MM.1S (cell line): ENCODE measurements at regions not wholly inside any gene's neighbourhood (a gene's known extent, or its start where the extent isn't known, plus 50 kb on each side); places are given as distances from the start of the nearest gene placed in this dataset.

Experiments
- DNase-seq: peaks from one replicate; pipeline ENCODE4 v3.0.0-alpha.2; 2015
- H2AFZ ChIP-seq: fragments of 300-600 bp; sonication (generic); 2 replicates; pipeline ENCODE4 v1.6.0; 2016; ENCODE audit warnings: antibody characterized with exemption, low read length
- H3F3A ChIP-seq: fragments of 300-600 bp; sonication (generic); 2 replicates; pipeline ENCODE4 v1.6.1; 2016; ENCODE audit warnings: mild to moderate bottlenecking, antibody characterized with exemption, low read length, moderate library complexity, mixed read lengths; ENCODE audit not compliant: insufficient read depth
- H3K27ac ChIP-seq: fragments of 300-600 bp; sonication (generic); 2 replicates; pipeline ENCODE4 v1.5.1; 2016; ENCODE audit warnings: mild to moderate bottlenecking, low read length
- H3K27me3 ChIP-seq: fragments of 300-600 bp; sonication (generic); replicated peaks from 2 replicates; pipeline ENCODE4 v1.6.0; 2016; ENCODE audit warnings: low read length; ENCODE audit not compliant: insufficient read depth
- H3K36me3 ChIP-seq: fragments of 300-600 bp; sonication (generic); replicated peaks from 2 replicates; pipeline ENCODE4 v1.6.1; 2016; ENCODE audit warnings: mild to moderate bottlenecking, low read length, mixed read lengths; ENCODE audit not compliant: insufficient read depth
- H3K4me1 ChIP-seq: fragments of 300-600 bp; sonication (generic); 2 replicates; pipeline ENCODE4 v1.6.1; 2016; ENCODE audit warnings: low read length, mixed read lengths
- H3K4me2 ChIP-seq: fragments of 300-600 bp; sonication (generic); 2 replicates; pipeline ENCODE4 v1.6.0; 2016; ENCODE audit warnings: low read depth, low read length
- H3K4me3 ChIP-seq: fragments of 300-600 bp; sonication (generic); 2 replicates; pipeline ENCODE4 v1.5.1; 2016; ENCODE audit warnings: low read length, mixed read lengths
- H3K79me2 ChIP-seq: fragments of 300-600 bp; sonication (generic); 2 replicates; pipeline ENCODE4 v1.6.1; 2016; ENCODE audit warnings: mixed run types, low read length, mixed read lengths
- H3K9ac ChIP-seq: fragments of 300-600 bp; sonication (generic); 2 replicates; pipeline ENCODE4 v1.6.1; 2016; ENCODE audit warnings: low read length, mixed read lengths
- H3K9me2 ChIP-seq: fragments of 300-600 bp; sonication (generic); replicated peaks from 2 replicates; pipeline ENCODE4 v1.6.1; 2016; ENCODE audit warnings: mild to moderate bottlenecking, low read length, mixed read lengths; ENCODE audit not compliant: insufficient read depth
- H3K9me3 ChIP-seq: fragments of 300-600 bp; sonication (generic); replicated peaks from 2 replicates; pipeline ENCODE4 v1.6.1; 2016; ENCODE audit warnings: mild to moderate bottlenecking, low read length, mixed read lengths; ENCODE audit not compliant: insufficient read depth
- H4K20me1 ChIP-seq: fragments of 300-600 bp; sonication (generic); 2 replicates; pipeline ENCODE4 v1.6.1; 2016; ENCODE audit warnings: mild to moderate bottlenecking, low read length, moderate library complexity, mixed read lengths; ENCODE audit not compliant: insufficient read depth
- EZH2 ChIP-seq: fragments of 300-600 bp; sonication (generic); optimal IDR thresholded peaks from 2 replicates; pipeline ENCODE3; 2017; ENCODE audit warnings: low read depth, mild to moderate bottlenecking, antibody characterized with exemption, low read length, mixed read lengths
- EZH2phosphoT487 ChIP-seq: fragments of 300-600 bp; sonication (generic); IDR thresholded peaks from 2 replicates; pipeline ENCODE4 v1.6.1; 2018; ENCODE audit warnings: antibody characterized with exemption, low read length
- TF ChIP-seq, protein P1 (sequence below): fragments of 300-600 bp; sonication (generic); IDR thresholded peaks from 2 replicates; pipeline ENCODE4 v1.5.1; 2016; ENCODE audit warnings: antibody characterized with exemption, low read length, mixed read lengths

GRCh38 chr1:60857851-60858250 is 224.5 kb upstream of the NFIA start:
- no peaks in the 10 kb centered on the region for H3K27me3 ChIP-seq
- no peak overlapping the region for H3K9ac ChIP-seq
- H2AFZ ChIP-seq: no peak overlapping the region
- H3F3A ChIP-seq: no peaks in the 10 kb centered on the region
- H3K4me2 ChIP-seq: no peak overlapping the region
- H3K4me1 ChIP-seq: no peaks in the 10 kb centered on the region
- H3K36me3 ChIP-seq: no peaks in the 10 kb centered on the region
- no peak for DNase-seq
- H3K4me3 ChIP-seq: no peak overlapping the region
- H3K27ac ChIP-seq: no peak overlapping the region
- no peaks in the 10 kb centered on the region for H3K79me2 ChIP-seq
- H3K9me2 ChIP-seq: no peaks in the 10 kb centered on the region
- TF ChIP-seq EZH2: no peak
- TF ChIP-seq, protein P1, sequence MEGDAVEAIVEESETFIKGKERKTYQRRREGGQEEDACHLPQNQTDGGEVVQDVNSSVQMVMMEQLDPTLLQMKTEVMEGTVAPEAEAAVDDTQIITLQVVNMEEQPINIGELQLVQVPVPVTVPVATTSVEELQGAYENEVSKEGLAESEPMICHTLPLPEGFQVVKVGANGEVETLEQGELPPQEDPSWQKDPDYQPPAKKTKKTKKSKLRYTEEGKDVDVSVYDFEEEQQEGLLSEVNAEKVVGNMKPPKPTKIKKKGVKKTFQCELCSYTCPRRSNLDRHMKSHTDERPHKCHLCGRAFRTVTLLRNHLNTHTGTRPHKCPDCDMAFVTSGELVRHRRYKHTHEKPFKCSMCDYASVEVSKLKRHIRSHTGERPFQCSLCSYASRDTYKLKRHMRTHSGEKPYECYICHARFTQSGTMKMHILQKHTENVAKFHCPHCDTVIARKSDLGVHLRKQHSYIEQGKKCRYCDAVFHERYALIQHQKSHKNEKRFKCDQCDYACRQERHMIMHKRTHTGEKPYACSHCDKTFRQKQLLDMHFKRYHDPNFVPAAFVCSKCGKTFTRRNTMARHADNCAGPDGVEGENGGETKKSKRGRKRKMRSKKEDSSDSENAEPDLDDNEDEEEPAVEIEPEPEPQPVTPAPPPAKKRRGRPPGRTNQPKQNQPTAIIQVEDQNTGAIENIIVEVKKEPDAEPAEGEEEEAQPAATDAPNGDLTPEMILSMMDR: no peak
- TF ChIP-seq EZH2phosphoT487: no peak
- H4K20me1 ChIP-seq: no peaks in the 10 kb centered on the region
- no peaks in the 10 kb centered on the region for H3K9me3 ChIP-seq

- Histone ChIP-seq H3K9me2 (no peaks in the 10 kb centered on the region), H3K9ac (no peak overlapping the region), H3K4me2 (no peak overlapping the region), H3K4me3 (no peak overlapping the region), H3K36me3 (no peaks in the 10 kb centered on the region), H3K9me3 (no peaks in the 10 kb centered on the region), H3K27ac (no peak overlapping the region), H3K4me1 (no peaks in the 10 kb centered on the region), H3F3A (no peaks in the 10 kb centered on the region), H3K79me2 (no peaks in the 10 kb centered on the region), H2AFZ (no peak overlapping the region), H3K27me3 (no peaks in the 10 kb centered on the region), H4K20me1 (no peaks in the 10 kb centered on the region)
- DNase-seq: no peak
- TF ChIP-seq, protein P1: no peak
These were observed 232.3 kb upstream of the NFIA start for GRCh38 chr1:60850084-60850483.

DNA sequence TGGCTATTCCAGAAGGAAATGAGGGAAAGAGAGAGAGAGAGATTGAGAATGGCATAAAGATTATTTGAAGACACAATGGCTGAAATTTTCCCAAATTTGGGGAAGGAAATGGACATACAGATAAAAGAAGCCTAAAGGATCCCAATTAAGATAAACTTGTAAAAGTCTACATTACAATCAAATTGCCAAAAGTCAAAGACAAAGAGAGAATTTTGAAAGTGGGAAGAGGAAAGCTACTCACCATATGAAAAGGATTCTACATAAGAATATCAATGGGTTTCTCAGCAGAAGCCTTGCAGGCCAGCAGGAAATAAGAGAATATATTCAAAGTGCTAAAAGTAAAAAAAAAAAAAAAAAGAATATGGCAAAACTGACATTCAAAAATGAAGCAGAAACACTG is 233.0 kb upstream of the NFIA start:
- TF ChIP-seq, protein P1: no peak
- TF ChIP-seq EZH2phosphoT487 (no peak), EZH2 (no peak)
- Histone ChIP-seq H3K9me2 (no peaks in the 10 kb centered on the region), H3K4me3 (no peak overlapping the region), H3K79me2 (no peaks in the 10 kb centered on the region), H4K20me1 (no peaks in the 10 kb centered on the region), H3K9me3 (no peaks in the 10 kb centered on the region), H3K9ac (no peak overlapping the region), H3K36me3 (no peaks in the 10 kb centered on the region), H3F3A (no peaks in the 10 kb centered on the region), H3K4me1 (no peaks in the 10 kb centered on the region), H3K4me2 (no peak overlapping the region), H3K27me3 (no peaks in the 10 kb centered on the region), H3K27ac (no peak overlapping the region), H2AFZ (no peak overlapping the region)
- no peak for DNase-seq
